ENCODE measurements at regions not wholly inside any gene's neighbourhood (a gene's known extent, or its start where the extent isn't known, plus 50 kb on each side); places are given as distances from the start of the nearest gene placed in this dataset.

DNA sequence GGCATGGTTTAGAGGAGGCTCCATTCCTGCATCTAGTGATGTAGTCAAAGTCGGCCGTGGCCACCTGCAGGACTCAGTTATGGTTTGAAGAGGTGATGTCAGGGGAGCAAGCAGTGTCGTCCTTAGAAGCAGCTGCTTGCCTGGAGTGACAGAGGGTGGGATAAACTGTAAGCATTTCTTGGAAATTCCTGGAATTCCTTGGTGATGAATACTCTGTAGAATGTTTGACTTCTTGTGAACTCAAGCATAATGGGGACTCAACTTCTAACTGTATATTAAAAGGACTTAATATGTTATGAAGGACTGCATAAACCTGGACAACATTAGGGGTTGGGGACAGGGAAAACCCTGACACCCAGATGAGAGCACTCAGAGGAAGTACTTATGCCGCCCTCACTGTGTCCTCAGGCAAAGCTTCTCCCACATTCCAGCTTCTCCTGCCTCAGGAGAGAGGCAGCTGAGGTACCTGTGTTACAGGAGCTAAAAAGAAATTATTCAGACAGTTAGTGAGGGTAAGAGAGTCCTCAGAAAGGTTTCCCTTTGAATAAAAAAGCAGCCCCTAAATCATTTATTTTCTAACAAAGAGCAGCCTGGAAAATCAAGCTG is 459.9 kb upstream of the CELF4 start:
- Histone ChIP-seq H3K36me3 (no peaks in the 10 kb centered on the region), H3K4me3 (no peak overlapping the region), H3K9me3 (no peaks in the 10 kb centered on the region), H3K27ac (no peak overlapping the region), H3K27me3 (no peaks in the 10 kb centered on the region), H3K4me1 (no peaks in the 10 kb centered on the region)
- DNase-seq = no peak
- TF ChIP-seq, protein P1, sequence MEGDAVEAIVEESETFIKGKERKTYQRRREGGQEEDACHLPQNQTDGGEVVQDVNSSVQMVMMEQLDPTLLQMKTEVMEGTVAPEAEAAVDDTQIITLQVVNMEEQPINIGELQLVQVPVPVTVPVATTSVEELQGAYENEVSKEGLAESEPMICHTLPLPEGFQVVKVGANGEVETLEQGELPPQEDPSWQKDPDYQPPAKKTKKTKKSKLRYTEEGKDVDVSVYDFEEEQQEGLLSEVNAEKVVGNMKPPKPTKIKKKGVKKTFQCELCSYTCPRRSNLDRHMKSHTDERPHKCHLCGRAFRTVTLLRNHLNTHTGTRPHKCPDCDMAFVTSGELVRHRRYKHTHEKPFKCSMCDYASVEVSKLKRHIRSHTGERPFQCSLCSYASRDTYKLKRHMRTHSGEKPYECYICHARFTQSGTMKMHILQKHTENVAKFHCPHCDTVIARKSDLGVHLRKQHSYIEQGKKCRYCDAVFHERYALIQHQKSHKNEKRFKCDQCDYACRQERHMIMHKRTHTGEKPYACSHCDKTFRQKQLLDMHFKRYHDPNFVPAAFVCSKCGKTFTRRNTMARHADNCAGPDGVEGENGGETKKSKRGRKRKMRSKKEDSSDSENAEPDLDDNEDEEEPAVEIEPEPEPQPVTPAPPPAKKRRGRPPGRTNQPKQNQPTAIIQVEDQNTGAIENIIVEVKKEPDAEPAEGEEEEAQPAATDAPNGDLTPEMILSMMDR (IDR thresholded peaks at IDR 0.05) = no peak
- TF ChIP-seq POLR2A (IDR thresholded peaks at IDR 0.05) = no peak

DNA sequence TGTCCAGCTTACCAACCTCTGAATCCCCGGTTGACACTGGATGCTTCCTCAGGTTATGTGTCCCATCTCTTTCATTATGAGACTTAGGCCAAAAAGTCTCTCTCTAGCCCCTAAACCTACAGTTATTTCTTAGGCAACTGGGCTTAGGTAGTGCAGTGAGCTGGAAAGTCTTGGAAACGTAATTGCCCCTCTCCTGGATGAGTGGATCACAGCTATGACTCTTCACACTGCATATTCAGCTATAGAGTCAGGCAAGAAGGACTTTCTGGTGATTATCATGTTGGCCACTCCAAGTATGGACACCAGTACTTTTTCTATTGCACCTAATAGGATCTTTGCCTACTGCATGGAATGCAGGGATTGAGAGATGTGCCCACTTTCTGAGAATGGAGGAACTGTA is 458.3 kb upstream of the CELF4 start:
- TF ChIP-seq, protein P1 (IDR thresholded peaks at IDR 0.05) = no peak
- TF ChIP-seq POLR2A (IDR thresholded peaks at IDR 0.05) = no peak
- H3K27ac ChIP-seq = no peak overlapping the region
- H3K27me3 ChIP-seq = no peaks in the 10 kb centered on the region
- H3K4me1 ChIP-seq = no peaks in the 10 kb centered on the region
- no peak overlapping the region for H3K4me3 ChIP-seq
- DNase-seq = no peak
- no peaks in the 10 kb centered on the region for H3K36me3 ChIP-seq
- no peaks in the 10 kb centered on the region for H3K9me3 ChIP-seq

DNA sequence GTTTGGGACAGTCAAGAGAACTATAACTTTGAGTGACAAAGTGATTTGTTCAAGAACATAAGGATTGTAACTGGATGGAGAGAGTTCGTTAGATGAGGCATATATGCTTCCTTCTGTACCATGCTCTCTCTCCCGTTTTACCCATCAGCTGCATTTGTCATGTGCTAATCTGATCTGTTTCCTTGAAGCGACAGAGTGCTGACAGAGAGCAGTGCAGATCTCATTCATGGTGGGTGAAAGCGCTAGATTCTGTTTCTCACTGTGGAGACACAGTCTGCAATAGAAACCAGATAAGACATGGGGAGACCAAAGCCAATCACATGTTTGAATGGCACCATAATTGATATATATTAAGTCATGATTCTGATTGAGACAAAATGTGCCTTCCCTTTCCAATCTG is 456.6 kb upstream of the CELF4 start:
- no peaks in the 10 kb centered on the region for H3K4me1 ChIP-seq
- no peaks in the 10 kb centered on the region for H3K36me3 ChIP-seq
- DNase-seq = no peak
- TF ChIP-seq, protein P1 (IDR thresholded peaks at IDR 0.05) = no peak
- TF ChIP-seq POLR2A (IDR thresholded peaks at IDR 0.05) = no peak
- H3K4me3 ChIP-seq = no peak overlapping the region
- no peaks in the 10 kb centered on the region for H3K27me3 ChIP-seq
- no peaks in the 10 kb centered on the region for H3K9me3 ChIP-seq
- no peak overlapping the region for H3K27ac ChIP-seq

DNA sequence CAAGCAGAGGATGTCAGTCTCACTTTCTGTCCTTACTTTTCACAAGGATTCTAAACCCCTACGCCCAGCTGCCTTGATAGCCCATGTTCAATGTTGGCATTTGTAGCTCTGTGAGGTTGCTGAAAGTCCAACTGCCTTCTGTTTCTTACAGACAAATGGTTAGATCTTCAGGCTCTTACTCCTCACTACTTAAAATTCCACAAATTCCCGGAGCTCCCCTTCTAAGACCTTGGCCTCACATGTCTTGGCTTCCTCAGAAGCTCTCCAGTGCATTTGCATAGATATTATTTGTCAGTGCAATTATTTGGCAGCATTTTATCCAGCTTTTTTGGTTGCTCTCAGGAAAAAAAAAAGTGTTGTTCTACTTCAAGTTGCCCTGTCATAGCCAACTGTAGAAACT is 453.7 kb upstream of the CELF4 start:
- no peak overlapping the region for H3K4me3 ChIP-seq
- H3K27ac ChIP-seq = no peak overlapping the region
- no peaks in the 10 kb centered on the region for H3K9me3 ChIP-seq
- H3K27me3 ChIP-seq = no peaks in the 10 kb centered on the region
- H3K36me3 ChIP-seq = no peaks in the 10 kb centered on the region
- no peak for TF ChIP-seq POLR2A (IDR thresholded peaks at IDR 0.05)
- TF ChIP-seq, protein P1 (IDR thresholded peaks at IDR 0.05) = no peak
- DNase-seq = no peak
- no peaks in the 10 kb centered on the region for H3K4me1 ChIP-seq

DNA sequence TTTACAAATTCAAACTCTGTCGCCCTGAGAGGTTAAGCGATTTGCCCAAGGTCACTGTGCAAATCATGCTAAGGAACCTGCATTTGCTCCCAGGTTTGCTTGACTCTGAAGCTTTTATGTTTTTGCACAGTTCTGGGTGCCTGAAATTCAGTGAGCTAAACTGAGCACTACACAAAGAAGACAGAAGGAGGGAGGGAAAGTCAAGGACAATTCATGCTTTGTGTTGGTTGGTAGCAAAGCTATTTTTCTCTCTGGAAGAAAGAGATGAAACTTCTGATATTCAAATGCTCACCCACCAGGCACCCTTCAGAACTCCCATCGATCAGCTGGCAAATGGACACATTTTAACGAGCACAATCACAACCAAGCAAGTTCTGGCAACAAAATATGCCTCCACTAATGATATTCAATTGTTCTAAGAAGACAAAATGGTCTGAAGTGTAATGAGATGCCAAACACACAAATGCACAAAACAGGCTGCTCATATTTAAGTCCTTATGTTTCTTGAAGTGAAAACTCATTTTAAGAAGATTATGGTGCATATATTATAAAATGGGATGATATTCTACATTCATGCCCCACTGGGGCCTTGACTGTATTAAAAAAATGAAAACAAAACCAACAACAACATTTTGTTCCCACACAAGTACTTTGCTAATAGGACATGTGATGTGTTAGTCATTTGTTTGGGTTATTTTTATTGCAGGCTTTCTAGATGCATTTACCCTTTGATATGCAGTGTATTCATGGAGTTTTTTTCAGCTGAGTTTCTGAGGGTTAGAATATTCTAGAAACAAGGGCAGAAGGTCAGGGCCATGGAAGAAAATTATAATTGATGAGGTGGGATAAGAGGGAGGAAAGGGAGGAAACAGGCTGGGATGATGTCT is 445.6 kb upstream of the CELF4 start:
- no peaks in the 10 kb centered on the region for H3K36me3 ChIP-seq
- no peaks in the 10 kb centered on the region for H3K4me1 ChIP-seq
- TF ChIP-seq, protein P1 (IDR thresholded peaks at IDR 0.05) = no peak
- TF ChIP-seq POLR2A (IDR thresholded peaks at IDR 0.05) = no peak
- H3K27me3 ChIP-seq = no peaks in the 10 kb centered on the region
- no peak overlapping the region for H3K27ac ChIP-seq
- no peak overlapping the region for H3K4me3 ChIP-seq
- H3K9me3 ChIP-seq = no peaks in the 10 kb centered on the region
- DNase-seq = no peak

All from Peyer's patch (tissue), 4 donors.